DOHH2 (cell line): ENCODE measurements at regions not wholly inside any gene's neighbourhood (a gene's known extent, or its start where the extent isn't known, plus 50 kb on each side); places are given as distances from the start of the nearest gene placed in this dataset.

Source experiments
- EZH2phosphoT487 ChIP-seq: fragments of 200-600 bp; sonication (generic); IDR thresholded peaks from 2 replicates; pipeline ENCODE4 v1.6.1; 2017; ENCODE audit warnings: borderline replicate concordance, mild to moderate bottlenecking, antibody characterized with exemption, low read length, moderate library complexity, mixed read lengths
- TF ChIP-seq, protein P1 (sequence below): fragments of 200-600 bp; sonication (generic); IDR thresholded peaks from one replicate; pipeline ENCODE4 v1.5.1; 2014; ENCODE audit warnings: antibody characterized with exemption, mild to moderate bottlenecking, low read depth, low read length; ENCODE audit not compliant: poor library complexity, severe bottlenecking

DNA sequence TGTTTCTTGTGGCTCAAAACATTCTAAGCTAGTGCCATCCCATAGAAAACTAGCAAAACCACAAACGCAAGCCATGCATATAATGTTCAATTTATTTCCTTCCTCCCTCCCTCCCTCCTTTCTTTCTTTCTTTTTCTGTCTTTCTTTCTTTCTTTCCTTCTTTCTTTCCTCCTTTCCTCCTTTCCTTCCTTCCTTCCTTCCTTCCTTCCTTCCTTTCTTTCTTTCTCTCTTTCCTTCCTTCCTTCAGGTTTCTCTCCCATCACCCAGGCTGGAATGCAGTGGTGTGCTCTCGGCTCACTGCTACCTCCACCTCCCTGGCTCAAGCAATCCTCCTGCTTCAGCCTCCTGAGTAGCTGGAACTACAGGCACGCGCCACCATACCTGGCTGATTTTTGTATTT is 492.8 kb upstream of the PROK2 start:
- TF ChIP-seq, protein P1, sequence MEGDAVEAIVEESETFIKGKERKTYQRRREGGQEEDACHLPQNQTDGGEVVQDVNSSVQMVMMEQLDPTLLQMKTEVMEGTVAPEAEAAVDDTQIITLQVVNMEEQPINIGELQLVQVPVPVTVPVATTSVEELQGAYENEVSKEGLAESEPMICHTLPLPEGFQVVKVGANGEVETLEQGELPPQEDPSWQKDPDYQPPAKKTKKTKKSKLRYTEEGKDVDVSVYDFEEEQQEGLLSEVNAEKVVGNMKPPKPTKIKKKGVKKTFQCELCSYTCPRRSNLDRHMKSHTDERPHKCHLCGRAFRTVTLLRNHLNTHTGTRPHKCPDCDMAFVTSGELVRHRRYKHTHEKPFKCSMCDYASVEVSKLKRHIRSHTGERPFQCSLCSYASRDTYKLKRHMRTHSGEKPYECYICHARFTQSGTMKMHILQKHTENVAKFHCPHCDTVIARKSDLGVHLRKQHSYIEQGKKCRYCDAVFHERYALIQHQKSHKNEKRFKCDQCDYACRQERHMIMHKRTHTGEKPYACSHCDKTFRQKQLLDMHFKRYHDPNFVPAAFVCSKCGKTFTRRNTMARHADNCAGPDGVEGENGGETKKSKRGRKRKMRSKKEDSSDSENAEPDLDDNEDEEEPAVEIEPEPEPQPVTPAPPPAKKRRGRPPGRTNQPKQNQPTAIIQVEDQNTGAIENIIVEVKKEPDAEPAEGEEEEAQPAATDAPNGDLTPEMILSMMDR: no peak
- TF ChIP-seq EZH2phosphoT487: no peak
